ENCODE measurements at regions not wholly inside any gene's neighbourhood (a gene's known extent, or its start where the extent isn't known, plus 50 kb on each side); places are given as distances from the start of the nearest gene placed in this dataset.

- no peaks in the 10 kb centered on the region for H3K27me3 ChIP-seq
- 68 to 81% methylated on average over 3 to 5 of the region's 6 CpGs for WGBS, 2 donors (ENCODE audit: low coverage in 1 of 2)
- no peaks in the 10 kb centered on the region for H3K36me3 ChIP-seq
- H3K27ac ChIP-seq, result no peak overlapping the region
- ATAC-seq, result no peak
- H3K9me3 ChIP-seq, result no peaks in the 10 kb centered on the region
- no peaks in the 10 kb centered on the region for H3K4me1 ChIP-seq
- TF ChIP-seq POLR2A (IDR thresholded peaks at IDR 0.05), result no peak
- TF ChIP-seq EP300 (IDR thresholded peaks at IDR 0.05), result no peak
- no peak for TF ChIP-seq CTCF (IDR thresholded peaks at IDR 0.05)
- TF ChIP-seq POLR2AphosphoS5 (IDR thresholded peaks at IDR 0.05), result no peak
- H3K4me3 ChIP-seq, result no peak overlapping the region
These were observed 442.1 kb downstream of the CENPC start for GRCh38 chr4:67103001-67103747.

GRCh38 chr4:67101612-67102011 is 443.7 kb downstream of the CENPC start:
- Histone ChIP-seq H3K27me3 (no peaks in the 10 kb centered on the region), H3K27ac (no peak overlapping the region), H3K4me3 (no peak overlapping the region), H3K4me1 (no peaks in the 10 kb centered on the region), H3K9me3 (no peaks in the 10 kb centered on the region), H3K36me3 (no peaks in the 10 kb centered on the region)
- TF ChIP-seq EP300 (IDR thresholded peaks at IDR 0.05) (no peak), POLR2A (IDR thresholded peaks at IDR 0.05) (no peak), CTCF (IDR thresholded peaks at IDR 0.05) (no peak), POLR2AphosphoS5 (IDR thresholded peaks at IDR 0.05) (no peak)
- ATAC-seq, result no peak

- H3K4me1 ChIP-seq, result no peaks in the 10 kb centered on the region
- TF ChIP-seq POLR2A (IDR thresholded peaks at IDR 0.05) (no peak), EP300 (IDR thresholded peaks at IDR 0.05) (no peak), CTCF (IDR thresholded peaks at IDR 0.05) (no peak), POLR2AphosphoS5 (IDR thresholded peaks at IDR 0.05) (no peak)
- H3K27me3 ChIP-seq, result no peaks in the 10 kb centered on the region
- 37 to 53% methylated on average over 4 of the region's 4 CpGs for WGBS, 2 donors (ENCODE audit: low coverage in 1 of 2)
- no peaks in the 10 kb centered on the region for H3K36me3 ChIP-seq
- H3K4me3 ChIP-seq, result no peak overlapping the region
- no peak overlapping the region for H3K27ac ChIP-seq
- peaks cover 0 to 6% (median 0%) of the 10 kb centered on the region in 3 donors for H3K9me3 ChIP-seq
- ATAC-seq, result no peak
These were observed 453.0 kb downstream of the CENPC start for GRCh38 chr4:67092351-67092750.

GRCh38 chr4:67091673-67092072 is 453.6 kb downstream of the CENPC start:
- Histone ChIP-seq H3K27me3 (no peaks in the 10 kb centered on the region), H3K36me3 (no peaks in the 10 kb centered on the region), H3K9me3 (peaks cover 0 to 6% (median 0%) of the 10 kb centered on the region in 3 donors), H3K4me1 (no peaks in the 10 kb centered on the region), H3K27ac (no peak overlapping the region), H3K4me3 (no peak overlapping the region)
- TF ChIP-seq POLR2A (IDR thresholded peaks at IDR 0.05) (no peak), CTCF (IDR thresholded peaks at IDR 0.05) (no peak), EP300 (IDR thresholded peaks at IDR 0.05) (no peak), POLR2AphosphoS5 (IDR thresholded peaks at IDR 0.05) (no peak)
- ATAC-seq, result no peak

- WGBS, 2 donors (ENCODE audit: low coverage in 1 of 2), result 66 to 67% methylated on average over 1 to 2 of the region's 2 CpGs
- no peak for TF ChIP-seq POLR2AphosphoS5 (IDR thresholded peaks at IDR 0.05)
- TF ChIP-seq POLR2A (IDR thresholded peaks at IDR 0.05), result no peak
- TF ChIP-seq CTCF (IDR thresholded peaks at IDR 0.05), result peak in 3 of 4 experiments; percentile 30 to 36 (median 33)
These were observed 457.4 kb downstream of the CENPC start for GRCh38 chr4:67087897-67088296.

More at GRCh38 chr4:67087897-67088296, 457.4 kb downstream of the CENPC start:
- Histone ChIP-seq H3K27me3 (no peaks in the 10 kb centered on the region), H3K4me1 (no peaks in the 10 kb centered on the region), H3K4me3 (no peak overlapping the region), H3K27ac (no peak overlapping the region), H3K9me3 (no peaks in the 10 kb centered on the region), H3K36me3 (no peaks in the 10 kb centered on the region)
- no peak for ATAC-seq
